PFSK-1 (cell line): ENCODE measurements at regions not wholly inside any gene's neighbourhood (a gene's known extent, or its start where the extent isn't known, plus 50 kb on each side); places are given as distances from the start of the nearest gene placed in this dataset.

ENCODE experiments used
- REST ChIP-seq, 2 experiments: IDR thresholded peaks; 2 replicates each; pipeline versions ENCODE4 v1.6.1 to v1.8.0; 2011 to 2012; ENCODE audit warnings: low read depth in 2 of 2, low read length in 2 of 2, control low read depth in 1 of 2, inconsistent platforms in 1 of 2, mild to moderate bottlenecking in 1 of 2, moderate library complexity in 1 of 2; ENCODE audit not compliant: insufficient read depth in 1 of 2
- SIN3A ChIP-seq: IDR thresholded peaks from 2 replicates; pipeline ENCODE4 v1.6.1; 2012; ENCODE audit warnings: mild to moderate bottlenecking, low read length, moderate library complexity, borderline replicate concordance; ENCODE audit not compliant: insufficient read depth

GRCh38 chr3:72237679-72238009 lies 452.7 kb upstream of the PROK2 start:
- TF ChIP-seq REST (IDR thresholded peaks at IDR 0.05; ENCODE audit: insufficient read depth in 1 of 2, low read depth in 2 of 2, low read length in 2 of 2) (no peak), SIN3A (no peak)
